H9 (cell line): ENCODE measurements at regions not wholly inside any gene's neighbourhood (a gene's known extent, or its start where the extent isn't known, plus 50 kb on each side); places are given as distances from the start of the nearest gene placed in this dataset.

ENCODE experiments used
- DNase-seq: peaks from one replicate; pipeline ENCODE4 v3.0.0-alpha.2; 2017
- H2AFZ ChIP-seq: one replicate; pipeline ENCODE4 v1.6.1; 2013; ENCODE audit warnings: mild to moderate bottlenecking, low read length, control low read depth, moderate library complexity
- H2AK5ac ChIP-seq: 2 replicates; pipeline ENCODE4 v1.6.1; 2013; ENCODE audit warnings: low read length, control low read depth, mixed read lengths; ENCODE audit not compliant: insufficient read length
- H2BK120ac ChIP-seq: one replicate; pipeline ENCODE4 v1.6.1; 2013; ENCODE audit warnings: low read depth, mild to moderate bottlenecking, low read length, control low read depth, inconsistent platforms; ENCODE audit not compliant: poor library complexity, severe bottlenecking
- H2BK12ac ChIP-seq: 2 replicates; pipeline ENCODE4 v1.6.1; 2013; ENCODE audit warnings: low read length, control low read depth, mixed read lengths, low read depth; ENCODE audit not compliant: insufficient read length
- H2BK15ac ChIP-seq: 2 replicates; pipeline ENCODE4 v1.6.1; 2013; ENCODE audit warnings: low read depth, low read length, control low read depth
- H2BK20ac ChIP-seq: one replicate; pipeline ENCODE4 v1.6.1; 2013; ENCODE audit warnings: low read depth, mild to moderate bottlenecking, low read length, control low read depth, inconsistent platforms; ENCODE audit not compliant: poor library complexity, severe bottlenecking
- H2BK5ac ChIP-seq: 2 replicates; pipeline ENCODE4 v1.6.1; 2013; ENCODE audit warnings: low read length, control low read depth, mixed read lengths; ENCODE audit not compliant: insufficient read length
- H3K14ac ChIP-seq: 2 replicates; pipeline ENCODE4 v1.6.1; 2013; ENCODE audit warnings: low read length, control low read depth; ENCODE audit not compliant: insufficient read depth
- H3K18ac ChIP-seq: 2 replicates; pipeline ENCODE4 v1.6.1; 2013; ENCODE audit warnings: low read depth, mild to moderate bottlenecking, mixed read lengths, low read length, control low read depth; ENCODE audit not compliant: insufficient read length
- H3K23ac ChIP-seq: 2 replicates; pipeline ENCODE4 v1.6.1; 2013; ENCODE audit warnings: low read length, control low read depth, mixed read lengths, low read depth; ENCODE audit not compliant: insufficient read length
- H3K23me2 ChIP-seq: 2 replicates; pipeline ENCODE4 v1.6.1; 2013; ENCODE audit warnings: low read depth, mild to moderate bottlenecking, mixed read lengths, low read length, control low read depth; ENCODE audit not compliant: insufficient read length, poor library complexity, severe bottlenecking
- H3K27ac ChIP-seq: 2 replicates; pipeline ENCODE4 v1.5.1; 2013; ENCODE audit warnings: low read length, control low read depth, mixed read lengths, low read depth; ENCODE audit not compliant: insufficient read length
- H3K27me3 ChIP-seq: 2 replicates; pipeline ENCODE4 v1.6.1; 2013; ENCODE audit warnings: low read length, control low read depth, inconsistent platforms; ENCODE audit not compliant: insufficient read depth
- H3K4ac ChIP-seq: 2 replicates; pipeline ENCODE4 v1.6.1; 2013; ENCODE audit warnings: low read depth, mild to moderate bottlenecking, control low read depth, inconsistent platforms, low read length, moderate library complexity
- H3K4me1 ChIP-seq: 2 replicates; pipeline ENCODE4 v1.6.1; 2013; ENCODE audit warnings: low read length, control low read depth, inconsistent platforms; ENCODE audit not compliant: insufficient read depth
- H3K4me2 ChIP-seq: 2 replicates; pipeline ENCODE4 v1.6.1; 2013; ENCODE audit warnings: low read length, control low read depth, mixed read lengths; ENCODE audit not compliant: insufficient read length, insufficient read depth
- H3K56ac ChIP-seq: 2 replicates; pipeline ENCODE4 v1.6.1; 2013; ENCODE audit warnings: low read depth, mild to moderate bottlenecking, mixed read lengths, low read length, control low read depth; ENCODE audit not compliant: insufficient read length
- H3K79me1 ChIP-seq: 2 replicates; pipeline ENCODE4 v1.6.1; 2013; ENCODE audit warnings: low read depth, mild to moderate bottlenecking, moderate library complexity, low read length, control low read depth, inconsistent platforms; ENCODE audit not compliant: insufficient read depth, poor library complexity, severe bottlenecking
- H3K79me2 ChIP-seq: 2 replicates; pipeline ENCODE4 v1.6.1; 2013; ENCODE audit warnings: low read length, control low read depth, inconsistent platforms; ENCODE audit not compliant: insufficient read depth
- H3K9ac ChIP-seq: 2 replicates; pipeline ENCODE4 v1.6.1; 2013; ENCODE audit warnings: low read length, control low read depth, mixed read lengths; ENCODE audit not compliant: insufficient read length; ENCODE audit errors: extremely low read depth
- H3K9me3 ChIP-seq: one replicate; pipeline ENCODE4 v1.6.1; 2013; ENCODE audit warnings: low read depth, low read length, inconsistent platforms; ENCODE audit not compliant: control insufficient read depth
- H3T11ph ChIP-seq: one replicate; pipeline ENCODE4 v1.6.1; 2013; ENCODE audit warnings: mild to moderate bottlenecking, low read length, control low read depth, inconsistent platforms
- H4K20me1 ChIP-seq: one replicate; pipeline ENCODE4 v1.6.1; 2013; ENCODE audit not compliant: control insufficient read depth, insufficient read length, insufficient read depth
- H4K5ac ChIP-seq: 2 replicates; pipeline ENCODE4 v1.6.1; 2013; ENCODE audit warnings: low read depth, mild to moderate bottlenecking, mixed read lengths, low read length, control low read depth; ENCODE audit not compliant: insufficient read length
- H4K8ac ChIP-seq: replicated peaks from 2 replicates; pipeline ENCODE4 v1.6.1; 2013; ENCODE audit warnings: low read length, control low read depth, mixed read lengths, low read depth; ENCODE audit not compliant: insufficient read length
- H4K91ac ChIP-seq: 2 replicates; pipeline ENCODE4 v1.6.1; 2013; ENCODE audit warnings: low read depth, mild to moderate bottlenecking, moderate library complexity, mixed read lengths, low read length, control low read depth; ENCODE audit not compliant: insufficient read length
- H3K27ac Mint-ChIP-seq, 3 experiments: 2 replicates in 2 of 3; 3 replicates in 1 of 3; pipeline ENCODE4 v1.8.0; 2020 to 2021; ENCODE audit warnings: mixed read lengths in 3 of 3, mild to moderate bottlenecking in 1 of 3, moderate library complexity in 1 of 3
- H3K27me3 Mint-ChIP-seq: 2 replicates; pipeline ENCODE4 v1.8.0; 2021; ENCODE audit warnings: low read depth, mild to moderate bottlenecking, moderate library complexity, mixed read lengths
- H3K36me3 Mint-ChIP-seq, 3 experiments: 2 replicates in 2 of 3; 3 replicates in 1 of 3; pipeline ENCODE4 v1.8.0; 2020 to 2021; ENCODE audit warnings: low read depth in 3 of 3, mixed read lengths in 3 of 3; ENCODE audit not compliant: insufficient read depth in 1 of 3
- H3K4me1 Mint-ChIP-seq, 2 experiments: 2 replicates each; pipeline ENCODE4 v1.8.0; 2020; ENCODE audit warnings: mixed read lengths in 2 of 2
- H3K4me3 Mint-ChIP-seq, 2 experiments: 2 replicates in 1 of 2; 3 replicates in 1 of 2; pipeline ENCODE4 v1.8.0; 2020 to 2021; ENCODE audit warnings: mild to moderate bottlenecking in 2 of 2, mixed read lengths in 2 of 2, moderate library complexity in 1 of 2
- H3K9me3 Mint-ChIP-seq, 2 experiments: 2 replicates in 1 of 2; 3 replicates in 1 of 2; pipeline ENCODE4 v1.8.0; 2020; ENCODE audit warnings: mild to moderate bottlenecking in 2 of 2, mixed read lengths in 2 of 2, moderate library complexity in 1 of 2
- TF ChIP-seq, protein P1 (sequence below): fragments of 200-600 bp; sonication (generic); conservative IDR thresholded peaks from 3 replicates; pipeline ENCODE4 v1.8.0; 2021; ENCODE audit warnings: antibody characterized with exemption, mild to moderate bottlenecking

DNA sequence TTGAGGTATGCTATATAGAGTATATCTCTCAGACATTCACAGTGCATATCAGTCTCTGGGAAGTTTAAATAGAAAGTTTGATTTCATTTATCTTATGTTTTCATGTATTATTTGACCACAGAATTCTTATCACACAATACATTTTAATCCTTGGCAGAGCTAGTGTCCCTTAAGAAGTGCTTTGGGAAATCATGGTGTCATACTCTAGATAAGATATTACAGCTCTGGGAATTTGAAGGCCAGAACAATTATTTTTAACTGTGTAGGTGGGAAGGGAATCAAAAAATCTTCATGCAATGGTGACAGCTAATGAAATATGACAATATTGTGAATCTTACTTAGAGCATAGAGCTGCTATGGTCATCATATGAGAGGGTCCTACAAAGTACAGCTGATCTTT is 451.3 kb upstream of the FAM98A start:
- no peaks in the 10 kb centered on the region for H3K4me1 ChIP-seq
- H3K4me2 ChIP-seq: no peak overlapping the region
- H3K56ac ChIP-seq: no peak overlapping the region
- H2BK15ac ChIP-seq: no peak overlapping the region
- no peak overlapping the region for H2BK120ac ChIP-seq
- no peak overlapping the region for H2AK5ac ChIP-seq
- no peak overlapping the region for H4K8ac ChIP-seq
- no peak overlapping the region for H3K27ac ChIP-seq
- no peaks in the 10 kb centered on the region for H4K20me1 ChIP-seq
- H3K9ac ChIP-seq: no peak overlapping the region
- H3T11ph ChIP-seq: no peak overlapping the region
- no peak overlapping the region for H3K27ac Mint-ChIP-seq
- H2BK5ac ChIP-seq: no peak overlapping the region
- no peak overlapping the region for H2AFZ ChIP-seq
- H3K4me1 Mint-ChIP-seq: no peaks in the 10 kb centered on the region
- no peak for DNase-seq
- no peaks in the 10 kb centered on the region for H3K27me3 Mint-ChIP-seq
- TF ChIP-seq, protein P1, sequence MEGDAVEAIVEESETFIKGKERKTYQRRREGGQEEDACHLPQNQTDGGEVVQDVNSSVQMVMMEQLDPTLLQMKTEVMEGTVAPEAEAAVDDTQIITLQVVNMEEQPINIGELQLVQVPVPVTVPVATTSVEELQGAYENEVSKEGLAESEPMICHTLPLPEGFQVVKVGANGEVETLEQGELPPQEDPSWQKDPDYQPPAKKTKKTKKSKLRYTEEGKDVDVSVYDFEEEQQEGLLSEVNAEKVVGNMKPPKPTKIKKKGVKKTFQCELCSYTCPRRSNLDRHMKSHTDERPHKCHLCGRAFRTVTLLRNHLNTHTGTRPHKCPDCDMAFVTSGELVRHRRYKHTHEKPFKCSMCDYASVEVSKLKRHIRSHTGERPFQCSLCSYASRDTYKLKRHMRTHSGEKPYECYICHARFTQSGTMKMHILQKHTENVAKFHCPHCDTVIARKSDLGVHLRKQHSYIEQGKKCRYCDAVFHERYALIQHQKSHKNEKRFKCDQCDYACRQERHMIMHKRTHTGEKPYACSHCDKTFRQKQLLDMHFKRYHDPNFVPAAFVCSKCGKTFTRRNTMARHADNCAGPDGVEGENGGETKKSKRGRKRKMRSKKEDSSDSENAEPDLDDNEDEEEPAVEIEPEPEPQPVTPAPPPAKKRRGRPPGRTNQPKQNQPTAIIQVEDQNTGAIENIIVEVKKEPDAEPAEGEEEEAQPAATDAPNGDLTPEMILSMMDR: no peak
- H3K14ac ChIP-seq: no peak overlapping the region
- H3K36me3 Mint-ChIP-seq: no peaks in the 10 kb centered on the region
- no peak overlapping the region for H2BK20ac ChIP-seq
- no peak overlapping the region for H3K23ac ChIP-seq
- H3K79me2 ChIP-seq: no peaks in the 10 kb centered on the region
- no peaks in the 10 kb centered on the region for H3K9me3 Mint-ChIP-seq
- H3K18ac ChIP-seq: no peak overlapping the region
- H3K27me3 ChIP-seq: no peaks in the 10 kb centered on the region
- no peak overlapping the region for H3K4me3 Mint-ChIP-seq
- no peaks in the 10 kb centered on the region for H3K79me1 ChIP-seq
- no peaks in the 10 kb centered on the region for H3K9me3 ChIP-seq
- no peak overlapping the region for H4K5ac ChIP-seq
- no peaks in the 10 kb centered on the region for H3K23me2 ChIP-seq
- no peak overlapping the region for H2BK12ac ChIP-seq
- no peak overlapping the region for H3K4ac ChIP-seq
- no peak overlapping the region for H4K91ac ChIP-seq
